Astrocyte of the spinal cord (primary cell): ENCODE measurements at regions not wholly inside any gene's neighbourhood (a gene's known extent, or its start where the extent isn't known, plus 50 kb on each side); places are given as distances from the start of the nearest gene placed in this dataset.

Source experiments
- DNase-seq: peaks from one replicate; pipeline ENCODE4 v3.0.0; 2011; ENCODE audit warnings: low read depth, low spot score
- H3K4me3 ChIP-seq: 2 replicates; pipeline ENCODE4 v1.5.1; 2011; ENCODE audit warnings: low read depth, mild to moderate bottlenecking, low read length, moderate library complexity
- CTCF ChIP-seq: IDR thresholded peaks from 2 replicates; pipeline ENCODE4 v1.5.1; 2012; ENCODE audit warnings: low read depth, mild to moderate bottlenecking, low read length, inconsistent platforms
- in situ Hi-C: cut with HindIII; loops from 2 replicates; pipeline ENCODE4 v1.10.0; 2017; ENCODE audit warnings: low sequenced_read_pairs

GRCh38 chr10:59960751-59961150 lies 54.4 kb upstream of the CCDC6 start:
- no peak for DNase-seq
- TF ChIP-seq CTCF = no peak
- in situ Hi-C loops = no loop called here
- H3K4me3 ChIP-seq = no peak overlapping the region

GRCh38 chr10:59959504-59960018 lies 53.2 kb upstream of the CCDC6 start:
- DNase-seq = no peak
- no peak for TF ChIP-seq CTCF
- no peak overlapping the region for H3K4me3 ChIP-seq

GRCh38 chr10:59958882-59959281 lies 52.5 kb upstream of the CCDC6 start:
- TF ChIP-seq CTCF = no peak
- in situ Hi-C loops = no loop called here
- no peak overlapping the region for H3K4me3 ChIP-seq
- DNase-seq = no peak

More at GRCh38 chr10:59959504-59960018, 53.2 kb upstream of the CCDC6 start:
- in situ Hi-C loops = no loop called here

- TF ChIP-seq CTCF = no peak
- DNase-seq = no peak
- in situ Hi-C loops = no loop called here
These were observed 51.6 kb upstream of the CCDC6 start for GRCh38 chr10:59957975-59958374.

More at GRCh38 chr10:59957975-59958374, 51.6 kb upstream of the CCDC6 start:
- H3K4me3 ChIP-seq = no peak overlapping the region
